ENCODE measurements at regions not wholly inside any gene's neighbourhood (a gene's known extent, or its start where the extent isn't known, plus 50 kb on each side); places are given as distances from the start of the nearest gene placed in this dataset.

- Histone ChIP-seq H4K20me1 (ENCODE audit: insufficient read depth) (no peaks in the 10 kb centered on the region), H3K36me3 (replicated peaks in 1 of 2; ENCODE audit: control insufficient read depth in 1 of 2, insufficient read depth in 2 of 2, low read length in 1 of 2) (no peaks in the 10 kb centered on the region), H2AFZ (ENCODE audit: low read depth) (no peak overlapping the region), H3K9me3 (no peaks in the 10 kb centered on the region), H3K79me2 (ENCODE audit: insufficient read depth) (no peaks in the 10 kb centered on the region), H3K4me1 (ENCODE audit: control insufficient read depth in 1 of 2, insufficient read depth in 2 of 2, low read depth in 1 of 2, low read length in 1 of 2) (no peaks in the 10 kb centered on the region), H3K9ac (no peak overlapping the region), H3K4me3 (ENCODE audit: low read depth in 2 of 2, low read length in 1 of 2) (no peak overlapping the region), H3K27ac (ENCODE audit: low read depth in 2 of 2, low read length in 1 of 2) (no peak overlapping the region), H3K4me2 (no peak overlapping the region), H3K27me3 (ENCODE audit: insufficient read depth) (no peaks in the 10 kb centered on the region), H3K9me2 (no peaks in the 10 kb centered on the region), H3F3A (replicated peaks; ENCODE audit: insufficient read depth) (no peaks in the 10 kb centered on the region)
- no peak for TF ChIP-seq POLR2AphosphoS5 (IDR thresholded peaks at IDR 0.05; ENCODE audit: low read depth, low read length)
- WGBS (ENCODE audit: low lambda C conversion rate): 40% methylated on average over 7 of the region's 7 CpGs
- no peak for DNase-seq
- ChIA-PET POLR2A (no interaction called here), CTCF (no interaction called here)
Observed at GRCh38 chr12:81963026-81963425, 203.9 kb upstream of the PPFIA2 start.

DNA sequence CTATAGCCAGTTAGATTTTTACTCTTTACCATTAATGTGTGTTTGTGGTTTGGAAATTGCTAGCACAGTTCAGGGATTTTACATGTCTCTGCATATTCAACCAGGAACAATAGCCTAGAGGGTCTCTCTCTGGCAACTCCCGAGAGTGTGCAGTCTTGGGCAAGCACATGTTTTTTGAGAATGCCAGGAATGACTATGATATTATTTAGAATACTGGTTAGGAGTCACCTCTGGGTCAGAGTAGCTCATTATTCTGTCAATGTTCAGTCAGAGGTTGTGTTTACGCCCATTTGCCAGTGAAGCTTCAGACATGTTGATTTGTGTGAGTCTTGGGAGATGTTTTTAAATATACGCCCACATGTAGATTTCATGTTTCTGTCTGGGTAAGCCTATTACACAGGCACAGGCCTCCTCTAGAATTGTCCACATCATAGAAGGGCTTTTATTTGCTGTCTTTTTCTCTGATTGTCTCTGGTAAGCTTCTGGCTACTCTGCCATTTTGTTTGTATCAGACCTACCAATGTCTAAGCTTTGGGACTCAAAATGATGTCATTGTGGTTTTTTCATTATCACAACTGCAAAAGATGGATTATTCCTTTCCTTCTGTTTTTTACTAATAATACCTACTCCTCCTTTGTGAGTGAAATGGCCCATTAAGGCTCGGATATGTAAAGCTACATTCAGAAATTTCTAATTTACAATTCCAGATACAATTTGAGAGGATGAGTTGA lies 203.1 kb upstream of the PPFIA2 start:
- no peak overlapping the region for H3K4me2 ChIP-seq
- POLR2A ChIA-PET: no interaction called here
- WGBS (ENCODE audit: low lambda C conversion rate): 32% methylated on average over 4 of the region's 4 CpGs

More for the DNA sequence above, 203.1 kb upstream of the PPFIA2 start:
- Histone ChIP-seq H3K9me3 (no peaks in the 10 kb centered on the region), H4K20me1 (ENCODE audit: insufficient read depth) (no peaks in the 10 kb centered on the region), H3K4me1 (ENCODE audit: control insufficient read depth in 1 of 2, insufficient read depth in 2 of 2, low read depth in 1 of 2, low read length in 1 of 2) (no peaks in the 10 kb centered on the region), H3K79me2 (ENCODE audit: insufficient read depth) (no peaks in the 10 kb centered on the region), H3K36me3 (replicated peaks in 1 of 2; ENCODE audit: control insufficient read depth in 1 of 2, insufficient read depth in 2 of 2, low read length in 1 of 2) (no peaks in the 10 kb centered on the region), H3F3A (replicated peaks; ENCODE audit: insufficient read depth) (no peaks in the 10 kb centered on the region), H3K9ac (no peak overlapping the region), H3K27me3 (ENCODE audit: insufficient read depth) (no peaks in the 10 kb centered on the region), H2AFZ (ENCODE audit: low read depth) (no peak overlapping the region), H3K9me2 (no peaks in the 10 kb centered on the region), H3K4me3 (ENCODE audit: low read depth in 2 of 2, low read length in 1 of 2) (no peak overlapping the region), H3K27ac (ENCODE audit: low read depth in 2 of 2, low read length in 1 of 2) (no peak overlapping the region)
- TF ChIP-seq FOXJ3 (CRISPR knock-in tag; IDR thresholded peaks at IDR 0.05) (no peak), MEF2A (IDR thresholded peaks at IDR 0.05; ENCODE audit: borderline replicate concordance, low read depth) (no peak), CHD2 (IDR thresholded peaks at IDR 0.05; ENCODE audit: low read length, partially characterized antibody) (no peak), USF1 (IDR thresholded peaks at IDR 0.05; ENCODE audit: borderline replicate concordance, low read depth) (no peak), RXRA (IDR thresholded peaks at IDR 0.05; ENCODE audit: borderline replicate concordance, low read depth) (no peak), RCOR1 (IDR thresholded peaks at IDR 0.05; ENCODE audit: low read length) (no peak), FOSL2 (IDR thresholded peaks at IDR 0.05; ENCODE audit: borderline replicate concordance, low read depth) (no peak), NRF1 (IDR thresholded peaks at IDR 0.05; ENCODE audit: low read depth, low read length) (no peak), GABPA (IDR thresholded peaks at IDR 0.05; ENCODE audit: low read depth) (no peak), NFIC (IDR thresholded peaks at IDR 0.05; ENCODE audit: borderline replicate concordance) (no peak), ELF1 (IDR thresholded peaks at IDR 0.05) (no peak), YY1 (IDR thresholded peaks at IDR 0.05; ENCODE audit: low read depth) (no peak)
- TF ChIP-seq, protein P1, sequence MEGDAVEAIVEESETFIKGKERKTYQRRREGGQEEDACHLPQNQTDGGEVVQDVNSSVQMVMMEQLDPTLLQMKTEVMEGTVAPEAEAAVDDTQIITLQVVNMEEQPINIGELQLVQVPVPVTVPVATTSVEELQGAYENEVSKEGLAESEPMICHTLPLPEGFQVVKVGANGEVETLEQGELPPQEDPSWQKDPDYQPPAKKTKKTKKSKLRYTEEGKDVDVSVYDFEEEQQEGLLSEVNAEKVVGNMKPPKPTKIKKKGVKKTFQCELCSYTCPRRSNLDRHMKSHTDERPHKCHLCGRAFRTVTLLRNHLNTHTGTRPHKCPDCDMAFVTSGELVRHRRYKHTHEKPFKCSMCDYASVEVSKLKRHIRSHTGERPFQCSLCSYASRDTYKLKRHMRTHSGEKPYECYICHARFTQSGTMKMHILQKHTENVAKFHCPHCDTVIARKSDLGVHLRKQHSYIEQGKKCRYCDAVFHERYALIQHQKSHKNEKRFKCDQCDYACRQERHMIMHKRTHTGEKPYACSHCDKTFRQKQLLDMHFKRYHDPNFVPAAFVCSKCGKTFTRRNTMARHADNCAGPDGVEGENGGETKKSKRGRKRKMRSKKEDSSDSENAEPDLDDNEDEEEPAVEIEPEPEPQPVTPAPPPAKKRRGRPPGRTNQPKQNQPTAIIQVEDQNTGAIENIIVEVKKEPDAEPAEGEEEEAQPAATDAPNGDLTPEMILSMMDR (IDR thresholded peaks at IDR 0.05): no peak
- CTCF ChIA-PET: no interaction called here
- DNase-seq: no peak
